ENCODE measurements at regions not wholly inside any gene's neighbourhood (a gene's known extent, or its start where the extent isn't known, plus 50 kb on each side); places are given as distances from the start of the nearest gene placed in this dataset.
A peak's percentile ranks its signal among the peaks of the same experiment; 100 is the strongest.
"Not testable (repeated sequence)": the region's sequence is repeated elsewhere in the genome, so short reads cannot be mapped to it uniquely, and the experiment has no call there.

DNA sequence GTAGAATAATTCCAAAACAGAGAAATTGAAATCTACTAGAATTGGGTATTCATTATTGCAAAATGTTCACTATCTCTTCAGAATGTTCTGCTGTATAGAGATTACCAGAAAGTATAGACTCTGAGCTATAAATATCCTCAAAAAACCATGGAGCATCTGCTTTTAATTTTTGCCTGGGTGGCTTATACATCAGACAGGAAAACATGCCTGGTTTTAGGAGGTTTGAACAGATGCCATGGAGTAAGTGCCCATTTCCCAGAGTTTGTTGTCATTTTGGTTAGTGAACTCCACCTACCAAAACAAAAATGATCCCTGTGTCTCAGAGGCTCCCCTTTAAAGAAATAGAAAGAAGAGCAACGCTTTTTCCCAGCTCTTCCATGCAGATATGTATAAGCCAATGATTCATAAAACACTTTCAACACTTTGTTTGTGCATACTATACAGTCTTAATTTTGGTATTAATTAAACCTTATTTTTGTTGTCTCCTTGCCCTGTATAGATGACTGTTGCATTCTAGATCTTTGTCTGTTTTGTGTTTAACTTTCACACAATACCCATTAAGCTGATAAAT lies 68.7 kb downstream of the MEPE start:
- DNase-seq (ENCODE audit: low read depth in 2 of 2) = peak; percentile 73 to 76

DNA sequence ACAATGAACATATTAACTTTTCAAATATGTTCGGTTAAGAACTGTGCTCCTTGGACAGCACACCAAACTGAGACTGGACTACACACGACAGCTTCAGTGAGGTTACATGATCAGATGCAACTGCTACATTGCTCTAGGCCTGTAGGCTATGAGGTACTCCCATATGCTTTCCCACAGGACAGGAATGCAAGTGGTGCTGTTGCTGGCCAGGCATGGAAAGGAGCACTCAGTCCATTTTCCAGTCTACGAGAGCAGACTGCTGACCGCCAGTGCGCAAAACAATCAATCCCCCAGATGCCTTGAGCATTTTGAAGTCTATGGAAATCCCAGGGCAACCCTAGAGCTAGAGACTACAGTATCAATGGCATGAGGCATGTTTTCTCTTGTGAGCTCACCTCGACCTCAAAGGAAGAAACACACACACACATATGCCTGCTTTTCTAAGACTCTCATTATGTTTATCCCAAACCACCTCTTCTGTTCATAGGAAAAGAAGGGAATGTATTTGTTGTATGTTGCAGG lies 70.8 kb upstream of the SPP1 start:
- DNase-seq (ENCODE audit: low read depth in 2 of 2) = no peak

- DNase-seq (ENCODE audit: low read depth in 2 of 2) = no peak
Observed at GRCh38 chr4:87908336-87908735, 67.2 kb upstream of the SPP1 start.

DNA sequence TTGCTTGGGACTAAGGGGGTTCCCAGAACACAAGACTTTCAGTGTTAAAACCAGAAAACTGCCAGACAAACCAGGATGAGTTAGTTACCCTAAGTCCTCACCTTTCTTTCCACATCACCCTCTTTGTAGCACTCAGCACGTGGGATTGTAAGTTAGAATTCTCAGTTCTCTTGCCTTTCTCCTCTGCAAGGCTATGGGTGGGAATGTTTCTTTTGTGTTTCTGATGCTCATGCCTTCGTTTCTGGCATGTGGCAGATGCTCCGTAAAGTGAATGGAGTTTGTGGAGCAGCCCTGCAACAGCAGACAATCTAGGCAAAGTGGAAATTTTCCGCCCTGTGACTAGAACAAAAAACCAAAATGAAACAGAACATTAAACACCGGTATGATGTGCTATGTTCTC lies 64.7 kb upstream of the SPP1 start:
- DNase-seq (ENCODE audit: low read depth in 2 of 2) = no peak

GRCh38 chr4:87911252-87911774 lies 64.2 kb upstream of the SPP1 start:
- DNase-seq (ENCODE audit: low read depth in 2 of 2) = no peak

GRCh38 chr4:87912164-87913004 lies 63.1 kb upstream of the SPP1 start:
- no peak for DNase-seq (ENCODE audit: low read depth in 2 of 2)

GRCh38 chr4:87913896-87914295 lies 61.6 kb upstream of the SPP1 start:
- DNase-seq (ENCODE audit: low read depth in 2 of 2) = no peak

DNA sequence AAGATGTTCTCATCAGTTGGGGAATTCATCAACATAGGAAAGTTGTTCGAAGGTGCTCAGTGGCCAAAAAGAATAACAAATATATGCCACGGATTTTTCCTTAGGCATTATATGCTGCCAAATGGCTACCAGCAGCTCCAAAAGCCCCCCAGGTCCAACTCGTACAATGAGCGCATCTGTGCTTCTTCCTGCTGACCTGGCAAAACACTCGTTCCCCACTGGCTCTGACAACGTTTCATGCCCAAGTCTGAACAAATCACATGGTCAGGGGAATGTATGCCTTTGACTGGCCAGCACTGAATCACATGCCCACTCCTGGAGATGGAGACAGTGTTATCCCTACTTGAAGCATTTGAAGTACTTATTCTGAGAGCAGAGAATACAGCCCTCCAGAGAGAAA lies 59.9 kb upstream of the SPP1 start:
- DNase-seq (ENCODE audit: low read depth in 2 of 2) = no peak

- DNase-seq (ENCODE audit: low read depth in 2 of 2) = no peak
Observed at GRCh38 chr4:87916626-87917025, 58.9 kb upstream of the SPP1 start.

GRCh38 chr4:87917911-87918310 lies 57.6 kb upstream of the SPP1 start:
- not testable (repeated sequence) for DNase-seq (ENCODE audit: low read depth in 2 of 2)

- DNase-seq (ENCODE audit: low read depth in 2 of 2) = no peak
Observed at GRCh38 chr4:87918314-87919058, 57.0 kb upstream of the SPP1 start.

- DNase-seq (ENCODE audit: low read depth in 2 of 2) = not testable (repeated sequence)
Observed at GRCh38 chr4:87919304-87919703, 56.2 kb upstream of the SPP1 start.

DNA sequence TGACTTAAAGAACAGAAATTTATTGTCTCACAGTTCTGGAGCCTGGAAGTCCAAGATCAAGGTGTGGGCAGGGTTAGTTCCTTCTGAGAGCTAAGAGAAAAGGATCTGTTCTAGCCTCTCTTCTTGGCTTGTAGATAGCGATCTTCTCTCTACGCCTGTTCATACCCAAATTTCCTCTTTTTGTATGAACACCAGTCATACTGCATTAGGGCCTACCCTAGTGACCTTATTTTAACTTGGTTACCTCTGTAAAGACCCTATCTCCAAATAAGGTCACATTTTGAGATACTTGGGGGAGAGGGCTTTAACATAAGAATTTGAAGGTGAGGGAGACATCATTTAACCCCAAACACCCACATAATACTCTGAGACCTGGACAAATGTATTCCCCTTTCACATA lies 55.6 kb upstream of the SPP1 start:
- no peak for DNase-seq (ENCODE audit: low read depth in 2 of 2)

DNA sequence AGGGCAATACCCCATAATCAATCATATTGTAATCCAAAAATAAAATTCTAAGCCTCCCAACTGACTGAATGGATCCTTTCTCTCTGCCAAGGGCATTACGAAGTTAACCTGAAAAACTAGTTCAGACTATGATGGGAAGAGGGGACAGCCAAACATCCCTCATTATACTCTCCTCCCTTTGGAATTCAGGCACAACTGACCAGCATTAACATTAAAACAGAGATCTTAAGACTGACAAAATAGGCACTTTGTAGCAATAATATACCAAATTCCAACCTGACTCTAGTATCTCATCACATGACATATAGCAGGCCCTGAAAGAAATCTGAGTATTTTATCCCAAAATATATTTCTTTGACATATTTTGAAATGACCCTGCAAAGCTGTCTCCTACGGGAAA lies 55.0 kb upstream of the SPP1 start:
- DNase-seq (ENCODE audit: low read depth in 2 of 2) = no peak

GRCh38 chr4:87921626-87922479 lies 53.7 kb upstream of the SPP1 start:
- DNase-seq (ENCODE audit: low read depth in 2 of 2) = not testable (repeated sequence)

DNA sequence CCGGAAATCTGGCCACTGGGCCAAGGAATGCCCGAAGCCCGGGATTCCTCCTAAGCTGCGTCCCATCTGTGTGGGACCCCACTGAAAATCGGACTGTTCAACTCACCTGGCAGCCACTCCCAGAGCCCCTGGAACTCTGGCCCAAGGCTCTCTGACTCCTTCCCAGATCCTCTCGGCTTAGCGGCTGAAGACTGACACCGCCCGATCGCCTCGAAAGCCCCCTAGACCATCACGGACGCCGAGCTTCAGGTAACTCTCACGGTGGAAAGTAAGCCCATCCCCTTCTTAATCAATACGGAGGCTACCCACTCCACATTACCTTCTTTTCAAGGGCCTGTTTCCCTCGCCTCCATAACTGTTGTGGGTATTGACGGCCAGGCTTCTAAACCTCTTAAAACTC lies 51.4 kb upstream of the SPP1 start:
- not testable (repeated sequence) for DNase-seq (ENCODE audit: low read depth in 2 of 2)

Data from fibroblast of skin of left quadriceps (primary cell).